ACHN (cell line): ENCODE measurements at regions not wholly inside any gene's neighbourhood (a gene's known extent, or its start where the extent isn't known, plus 50 kb on each side); places are given as distances from the start of the nearest gene placed in this dataset.

ENCODE experiments used
- DNase-seq: peaks from one replicate; pipeline ENCODE4 v3.0.0-alpha.2; 2015
- in situ Hi-C: cut with HindIII; loops from 2 replicates; pipeline ENCODE4 v1.10.0; 2017; ENCODE audit warnings: low sequenced_read_pairs, low pct_ligation_motif_present, low pct_unique_long_range_greater_than_20kb

- no peak for DNase-seq
- in situ Hi-C loops: no loop called here
Measured at GRCh38 chr9:73030370-73031030, 77.6 kb upstream of the ALDH1A1 start.

DNA sequence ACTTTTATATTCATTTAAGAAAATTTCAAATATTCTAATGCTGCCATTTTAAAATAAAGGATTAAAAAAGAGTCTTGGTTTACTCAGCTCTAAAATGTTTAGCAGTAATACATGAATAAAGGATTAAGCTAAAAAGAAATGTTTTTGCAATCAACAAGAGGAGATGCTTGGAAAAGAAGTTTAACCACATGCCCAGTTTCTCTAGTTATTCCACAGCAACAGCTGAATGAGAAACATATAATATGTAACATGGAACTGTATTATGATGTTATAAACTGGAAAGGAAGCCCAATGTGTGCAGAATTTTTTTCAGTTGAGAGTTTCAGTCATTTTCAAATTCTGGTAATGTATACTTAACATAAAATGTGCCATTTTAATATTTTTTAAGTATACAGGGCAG is 76.5 kb upstream of the ALDH1A1 start:
- DNase-seq: no peak
- in situ Hi-C loops: no loop called here

DNA sequence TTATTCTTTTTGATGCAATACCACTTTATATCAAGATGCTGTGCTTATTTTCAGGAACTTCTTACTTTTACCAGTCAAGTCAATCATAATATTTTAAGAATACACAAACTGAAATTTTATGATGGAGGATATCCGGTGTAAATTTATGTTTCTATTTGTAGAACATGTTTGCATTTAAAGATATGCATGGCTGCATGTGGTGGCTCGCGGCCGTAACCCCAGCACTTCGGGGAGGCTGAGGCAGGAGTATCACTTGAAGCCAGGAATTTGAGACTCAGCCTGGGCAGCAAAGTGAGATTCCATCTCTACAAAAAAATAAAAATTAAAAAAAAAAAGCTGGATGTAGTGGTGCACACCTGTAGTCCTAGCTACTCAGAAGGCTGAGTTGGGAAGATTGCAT is 73.5 kb upstream of the ALDH1A1 start:
- in situ Hi-C loops: no loop called here
- no peak for DNase-seq

DNA sequence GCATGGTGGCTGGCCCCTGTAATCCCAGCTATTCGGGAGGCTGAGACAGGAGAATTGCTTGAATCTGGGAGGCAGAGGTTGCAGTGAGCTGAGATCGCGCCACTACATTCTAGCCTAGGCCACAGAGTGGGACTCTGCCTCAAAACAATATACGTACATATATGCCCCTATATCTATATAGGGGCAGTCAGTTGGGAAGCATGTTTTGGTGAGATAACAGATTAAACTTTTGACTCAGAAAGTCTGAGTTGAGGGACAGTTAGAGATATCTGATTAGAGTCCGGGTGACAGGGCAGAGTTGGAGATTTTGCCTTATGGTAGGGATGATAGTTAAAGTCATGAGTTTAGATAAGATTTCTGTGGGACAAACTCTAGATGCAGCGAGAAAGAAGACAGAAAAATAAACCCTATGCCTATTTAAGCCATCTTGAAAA is 71.8 kb upstream of the ALDH1A1 start:
- DNase-seq: no peak
- in situ Hi-C loops: no loop called here

- in situ Hi-C loops: no loop called here
- peak; percentile 72 for DNase-seq
Measured at GRCh38 chr9:73023025-73023541, 70.2 kb upstream of the ALDH1A1 start.

DNA sequence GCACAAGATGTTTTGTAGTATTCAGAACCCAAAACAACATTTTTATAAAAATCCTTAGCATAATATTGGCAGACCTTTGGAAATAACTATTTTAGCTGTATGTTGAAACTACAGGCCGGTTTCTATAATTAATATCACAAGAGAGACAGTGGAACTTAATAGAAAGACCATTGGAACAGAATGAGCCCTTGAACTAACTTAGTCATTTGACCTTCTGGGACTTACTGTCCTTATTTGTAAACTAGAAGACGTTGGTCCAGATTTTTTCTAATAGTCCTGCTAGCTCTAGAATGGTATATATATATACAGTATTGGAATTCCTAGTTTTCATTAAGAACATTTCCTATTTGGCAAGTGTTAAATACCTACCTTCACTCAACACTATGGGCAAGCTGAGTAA is 69.5 kb upstream of the ALDH1A1 start:
- in situ Hi-C loops: no loop called here
- no peak for DNase-seq

DNA sequence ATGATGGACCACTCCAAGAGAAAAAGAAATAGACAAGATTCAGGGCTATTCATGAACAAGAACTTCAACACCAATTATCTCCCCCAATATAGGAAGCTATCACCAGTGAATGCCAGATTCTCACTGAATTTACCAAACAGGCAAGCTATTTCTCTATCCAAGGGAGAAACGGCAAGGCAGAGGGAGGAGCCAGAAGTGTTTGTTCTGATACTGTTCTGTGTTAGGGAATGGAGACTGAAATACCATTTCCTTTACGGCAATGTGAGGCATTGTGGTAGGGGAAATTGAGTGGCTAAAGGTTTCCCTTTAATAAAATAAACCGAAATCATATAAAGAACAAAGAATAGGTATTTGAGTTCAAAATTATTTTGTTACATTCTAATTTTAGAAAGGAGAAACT is 68.0 kb upstream of the ALDH1A1 start:
- in situ Hi-C loops: no loop called here
- DNase-seq: no peak

- in situ Hi-C loops: no loop called here
- no peak for DNase-seq
Measured at GRCh38 chr9:73014011-73014410, 61.2 kb upstream of the ALDH1A1 start.

GRCh38 chr9:73011956-73012355 is 59.1 kb upstream of the ALDH1A1 start:
- DNase-seq: no peak
- in situ Hi-C loops: no loop called here

DNA sequence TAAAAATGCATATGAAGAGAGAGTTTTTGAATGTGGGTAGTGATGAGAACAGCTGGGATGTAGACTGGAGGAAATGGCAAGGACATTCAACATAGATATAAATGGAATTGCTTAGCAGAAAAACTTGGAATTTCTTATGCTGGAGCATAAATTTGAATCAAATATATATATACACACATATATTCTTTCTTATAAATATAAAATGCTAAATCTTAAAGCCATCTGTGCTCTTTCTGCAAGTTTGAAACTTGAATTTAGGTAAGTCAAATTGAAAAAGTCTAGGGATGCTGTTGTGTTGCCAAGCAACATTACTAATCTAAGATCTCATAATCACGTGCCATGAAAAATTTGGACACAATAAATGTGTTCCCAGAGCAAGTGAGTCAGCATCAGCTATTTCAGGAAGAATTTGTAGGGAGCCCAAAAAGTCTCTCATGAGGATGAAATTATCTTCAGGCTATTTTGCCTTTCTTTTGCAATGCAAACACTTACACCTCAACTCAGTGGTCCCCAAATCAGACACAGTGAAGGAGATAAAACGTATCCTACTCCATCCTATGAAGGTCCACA is 58.4 kb upstream of the ALDH1A1 start:
- no peak for DNase-seq
- in situ Hi-C loops: no loop called here

GRCh38 chr9:73009649-73010288 is 56.9 kb upstream of the ALDH1A1 start:
- in situ Hi-C loops: no loop called here
- no peak for DNase-seq

GRCh38 chr9:73007966-73008672 is 55.3 kb upstream of the ALDH1A1 start:
- in situ Hi-C loops: no loop called here
- no peak for DNase-seq

- DNase-seq: no peak
- in situ Hi-C loops: no loop called here
Measured at GRCh38 chr9:73006986-73007385, 54.1 kb upstream of the ALDH1A1 start.
